SH-SY5Y (cell line): ENCODE measurements at regions not wholly inside any gene's neighbourhood (a gene's known extent, or its start where the extent isn't known, plus 50 kb on each side); places are given as distances from the start of the nearest gene placed in this dataset.

Experiments used
- GATA2 ChIP-seq: IDR thresholded peaks from 2 replicates; pipeline ENCODE4 v1.6.1; 2011; ENCODE audit warnings: mild to moderate bottlenecking, low read depth, low read length
- GATA3 ChIP-seq: IDR thresholded peaks from 2 replicates; pipeline ENCODE4 v1.6.1; 2011; ENCODE audit warnings: low read depth, mild to moderate bottlenecking, low read length, moderate library complexity

DNA sequence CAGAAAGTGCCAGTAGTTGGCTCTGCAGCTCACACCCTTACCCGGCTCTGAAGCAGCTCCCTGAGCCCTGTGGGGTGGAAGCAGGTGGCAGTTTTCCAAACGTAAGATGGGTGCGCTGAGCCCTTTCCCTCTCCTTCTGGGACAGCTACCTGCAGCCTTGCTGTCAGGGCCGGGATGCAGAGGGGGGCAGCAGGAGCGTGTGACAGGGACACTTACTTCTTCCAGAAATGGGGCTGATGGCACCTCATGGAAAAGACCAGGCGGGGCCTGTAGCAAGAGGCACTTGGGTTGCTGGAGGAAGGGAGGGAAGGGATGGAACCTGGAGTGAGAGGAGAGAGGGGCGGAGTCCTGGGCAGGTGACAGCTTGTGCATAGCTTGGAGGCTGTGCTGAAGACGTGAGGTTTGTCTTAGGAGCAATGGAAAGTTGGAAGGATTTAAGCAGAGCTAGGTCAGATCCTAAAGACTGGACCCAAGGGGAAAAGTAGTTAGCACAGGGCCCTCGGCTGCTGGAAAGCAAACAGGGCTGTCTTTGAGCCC lies 216.8 kb upstream of the RPL38 start:
- no peak for TF ChIP-seq GATA2
- TF ChIP-seq GATA3 = no peak

DNA sequence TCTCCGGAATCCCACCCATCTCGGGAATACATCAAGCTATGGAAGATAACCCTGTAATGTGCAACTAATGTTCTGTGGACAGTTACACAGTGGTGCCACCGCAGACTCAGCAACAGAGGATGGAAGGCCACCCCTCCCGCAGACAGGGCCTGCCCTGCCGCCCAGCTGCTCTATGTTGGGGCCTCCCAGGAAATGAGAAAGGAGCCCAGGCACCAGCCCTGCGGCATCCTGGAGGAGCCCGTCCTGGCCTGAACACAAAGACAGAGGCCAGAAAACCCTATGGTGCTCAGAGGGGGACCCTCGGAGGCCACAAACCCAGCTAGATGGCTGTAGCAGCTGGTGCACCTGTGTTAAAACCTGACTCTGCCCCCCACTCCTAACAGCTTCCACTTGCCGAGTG lies 216.1 kb upstream of the RPL38 start:
- TF ChIP-seq GATA2 = no peak
- TF ChIP-seq GATA3 = no peak

DNA sequence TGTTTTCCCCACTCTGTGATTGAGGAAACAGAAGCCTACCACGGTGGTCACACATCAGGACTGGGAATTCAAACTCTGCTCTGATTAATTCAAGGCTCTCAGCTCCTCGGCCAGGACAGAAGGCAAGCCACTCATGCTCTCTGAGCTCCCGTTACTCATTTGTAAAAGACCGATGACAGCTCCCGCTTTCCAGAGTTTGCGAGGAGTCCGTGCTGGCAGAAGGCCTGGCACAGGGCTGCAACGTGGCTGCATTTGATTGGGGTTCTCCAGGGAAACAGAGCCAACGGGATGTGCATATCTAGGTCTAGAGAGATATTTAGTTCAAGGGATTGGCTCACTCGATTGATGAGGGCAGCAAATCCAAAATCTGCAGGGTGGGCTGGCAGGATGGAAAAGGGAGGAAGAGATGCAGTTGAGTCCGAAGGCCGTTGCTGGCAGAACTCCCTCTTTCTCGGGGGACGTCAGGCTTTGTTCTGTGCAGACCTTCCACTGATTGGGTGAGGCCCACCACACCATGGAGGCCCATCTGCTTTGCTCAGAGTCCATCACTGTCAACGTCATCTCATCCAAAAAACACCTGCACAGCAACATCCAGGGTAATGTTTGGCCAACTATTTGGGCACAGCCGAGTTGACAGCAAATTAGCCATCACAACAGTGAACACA lies 215.5 kb upstream of the RPL38 start:
- TF ChIP-seq GATA3 (no peak), GATA2 (no peak)

DNA sequence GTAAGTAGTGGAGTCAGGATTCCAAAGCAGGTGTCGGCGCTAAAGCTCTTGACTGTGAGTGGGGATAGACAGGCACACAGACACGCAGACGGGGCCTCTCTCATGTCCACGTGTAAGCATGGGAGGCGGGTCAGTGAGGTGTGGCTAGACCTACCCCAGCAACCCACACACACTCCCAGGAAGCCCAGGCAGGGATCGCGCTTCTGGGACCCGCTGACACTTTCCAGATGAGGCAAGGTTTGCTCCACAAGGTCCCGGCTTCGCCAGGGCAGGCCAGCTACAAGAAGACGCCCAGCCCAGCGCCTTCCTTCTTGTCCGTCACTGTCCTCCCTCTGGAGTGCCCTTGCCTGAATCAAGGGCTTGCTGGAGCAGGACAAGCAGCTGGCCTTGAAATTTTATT lies 213.8 kb upstream of the RPL38 start:
- TF ChIP-seq GATA3 (no peak), GATA2 (no peak)

DNA sequence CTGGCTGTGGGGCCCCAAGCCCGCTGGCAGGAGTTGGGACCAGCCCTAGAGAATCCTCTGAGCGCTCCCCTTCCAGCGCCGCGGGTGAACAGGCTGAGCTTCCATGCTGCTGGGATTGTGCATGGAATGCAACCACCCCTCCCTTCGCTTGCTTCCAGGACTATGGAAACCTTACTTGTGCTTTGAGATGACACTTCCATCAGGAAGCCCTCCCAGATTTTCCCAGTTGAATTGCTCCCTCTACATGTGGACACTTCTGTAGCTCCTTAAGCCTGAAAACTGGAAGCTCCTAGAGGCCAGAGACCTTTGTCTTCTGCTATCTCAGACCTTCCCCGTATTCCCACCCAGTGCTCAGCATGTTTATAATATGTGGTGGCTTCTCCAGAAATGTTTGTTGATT lies 213.2 kb upstream of the RPL38 start:
- no peak for TF ChIP-seq GATA2
- TF ChIP-seq GATA3 = no peak

DNA sequence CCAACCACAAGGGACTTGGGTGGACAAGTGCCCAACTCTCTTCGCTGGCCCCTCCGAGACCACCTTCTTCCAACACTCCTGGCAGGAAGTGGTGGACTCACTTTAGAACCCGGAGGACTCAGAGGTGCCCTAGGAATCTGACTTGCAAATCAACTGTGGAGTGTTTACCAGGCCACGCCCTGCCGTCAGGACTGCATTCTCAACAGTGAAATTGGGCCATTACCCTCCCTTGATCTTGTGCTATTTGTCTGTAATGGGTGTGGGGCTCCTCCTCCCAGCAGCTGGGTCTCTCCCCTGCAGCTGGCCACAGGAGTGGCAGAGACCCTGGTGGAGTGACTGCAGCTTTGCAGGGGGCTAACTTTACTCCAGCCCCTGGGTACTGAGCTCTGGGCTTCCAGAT lies 212.2 kb upstream of the RPL38 start:
- TF ChIP-seq GATA2 (no peak), GATA3 (no peak)

DNA sequence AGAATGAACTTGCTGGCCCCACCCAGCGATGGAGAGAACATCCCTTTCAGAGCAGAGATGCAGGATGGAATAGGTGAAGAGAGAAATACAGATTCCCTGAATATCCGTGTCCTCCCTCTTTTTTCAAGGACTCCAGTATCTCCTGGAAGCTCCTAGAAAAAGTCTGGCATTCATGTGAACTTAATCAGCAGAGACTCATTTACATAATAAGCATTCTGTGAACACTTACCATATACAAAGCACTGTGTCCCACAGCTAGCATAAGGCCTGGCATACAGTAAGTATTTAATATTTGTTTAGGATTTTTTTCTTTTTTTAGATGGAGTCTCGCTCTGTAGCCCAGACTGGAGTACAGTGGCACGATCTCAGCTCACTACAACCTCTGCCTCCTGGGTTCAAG lies 208.5 kb upstream of the RPL38 start:
- TF ChIP-seq GATA3 (no peak), GATA2 (no peak)

DNA sequence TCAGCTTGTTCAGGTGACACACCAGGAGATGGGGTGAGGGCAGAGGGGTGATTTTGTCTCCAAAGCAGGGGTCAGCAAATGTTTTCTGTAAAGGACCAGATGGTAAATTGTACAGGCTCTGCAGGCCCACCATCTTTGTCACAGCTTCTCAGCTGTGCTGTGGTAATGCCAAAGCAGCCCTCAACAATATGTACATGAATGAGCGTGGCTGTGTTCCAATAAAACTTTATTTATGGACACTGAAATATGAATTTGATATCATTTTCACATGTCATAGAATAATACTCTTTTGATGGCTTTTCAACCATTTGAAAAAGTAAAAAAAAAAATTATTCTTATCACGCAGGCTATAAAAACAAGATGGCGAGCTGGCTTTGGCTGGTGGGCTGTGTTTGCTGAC lies 206.4 kb upstream of the RPL38 start:
- no peak for TF ChIP-seq GATA2
- no peak for TF ChIP-seq GATA3

DNA sequence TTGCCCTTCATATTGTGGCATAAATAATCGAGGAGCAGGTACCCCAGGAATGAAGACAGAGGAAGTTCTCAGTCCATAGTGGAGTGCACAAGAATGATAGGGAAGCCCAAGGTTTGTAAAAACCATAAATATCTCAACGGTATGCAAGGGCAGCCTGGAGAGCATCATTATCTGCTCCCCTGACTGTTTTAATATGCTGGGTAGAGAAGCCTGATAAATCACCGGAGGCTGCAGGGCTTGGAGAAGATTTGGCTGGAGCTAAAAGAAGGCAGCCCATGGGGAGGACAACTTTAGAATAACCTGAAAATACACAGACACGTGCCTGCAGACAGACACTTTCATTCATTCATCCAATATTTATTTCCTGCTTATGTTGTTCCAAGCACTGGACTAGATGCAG lies 205.2 kb upstream of the RPL38 start:
- TF ChIP-seq GATA3 = no peak
- no peak for TF ChIP-seq GATA2

DNA sequence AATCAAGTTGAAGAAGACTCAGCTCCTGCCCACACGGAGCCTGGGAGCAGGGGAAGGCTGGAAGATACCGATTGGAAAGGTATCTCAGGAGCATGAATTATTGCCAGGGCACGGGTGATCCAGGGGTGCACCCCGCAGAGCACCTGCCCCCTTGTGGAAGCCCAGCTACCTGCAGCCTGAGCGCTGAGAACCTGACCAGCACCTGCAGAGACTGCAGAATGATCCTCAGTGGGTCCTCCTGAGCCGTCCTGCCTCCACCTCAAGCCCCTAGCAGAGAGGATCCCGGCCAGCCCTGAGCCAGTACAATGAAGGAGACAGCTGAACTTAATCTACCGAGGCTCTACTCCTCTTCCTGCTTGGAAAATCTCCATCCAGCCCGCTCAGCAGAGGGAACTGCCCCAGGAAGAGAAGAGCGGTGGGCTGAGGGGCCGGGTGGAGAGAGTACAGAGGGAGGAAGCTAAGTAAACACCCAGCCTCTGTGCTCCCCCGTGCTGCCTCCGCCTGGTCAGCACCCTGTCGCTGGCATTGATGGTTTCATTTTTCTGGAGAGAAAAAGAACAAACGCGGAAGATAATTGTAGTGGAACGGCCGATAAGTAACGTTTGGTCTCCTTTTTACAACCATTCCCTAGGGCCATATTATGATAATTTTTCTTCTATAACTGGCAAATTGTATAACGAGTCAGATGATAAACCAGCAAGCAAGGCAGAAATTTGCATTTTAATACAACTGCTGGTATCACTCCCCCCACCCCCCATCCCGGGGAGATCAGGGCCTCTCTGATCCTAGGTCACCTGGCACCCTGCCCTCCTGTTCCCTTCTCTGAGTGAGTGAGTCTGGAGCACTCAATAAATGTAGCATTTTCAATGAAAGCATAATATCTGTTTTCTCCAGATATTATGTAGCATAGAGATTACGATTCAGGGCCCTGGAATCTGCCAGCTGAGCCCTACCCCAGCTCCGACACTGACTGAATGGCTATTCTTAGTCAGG lies 204.5 kb upstream of the RPL38 start:
- TF ChIP-seq GATA2 (no peak), GATA3 (no peak)

DNA sequence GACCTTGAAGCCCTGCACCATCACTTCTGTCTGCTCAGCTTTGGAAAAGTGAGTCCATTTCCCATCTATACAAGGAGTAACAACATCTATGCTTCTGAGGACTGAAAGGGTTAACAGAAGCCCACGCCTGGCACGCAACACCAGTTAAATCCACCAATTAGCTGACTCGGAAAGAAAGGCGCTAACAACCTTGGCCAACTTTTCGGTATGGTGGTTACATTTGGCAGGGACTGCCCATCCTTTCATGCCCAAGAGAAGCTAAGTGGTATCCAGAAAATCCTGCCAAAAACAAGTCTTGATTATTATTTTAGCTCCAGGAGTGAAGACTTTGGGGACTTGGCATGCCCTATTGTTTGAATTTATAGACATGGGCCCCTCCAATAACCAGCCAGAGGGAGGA lies 202.3 kb upstream of the RPL38 start:
- TF ChIP-seq GATA3 (no peak), GATA2 (no peak)

DNA sequence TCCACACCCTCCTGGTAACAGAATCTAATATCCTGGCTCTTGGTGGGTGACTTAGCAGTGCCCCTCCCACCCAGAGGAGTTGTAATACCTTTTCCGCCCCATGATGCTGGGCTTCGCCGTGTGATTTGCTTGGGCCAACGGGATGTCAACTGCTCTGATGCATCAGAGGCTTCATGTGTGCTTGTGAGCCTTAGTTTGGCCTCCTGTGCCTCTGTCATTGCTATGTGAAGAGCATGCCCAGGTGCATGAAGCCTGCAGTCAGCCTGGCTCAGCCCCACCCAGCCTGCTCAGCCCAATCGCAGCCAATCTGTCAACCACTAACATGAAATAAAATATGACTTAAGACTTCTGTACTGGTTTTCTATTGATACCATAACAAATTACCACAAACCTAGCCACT lies 201.2 kb upstream of the RPL38 start:
- no peak for TF ChIP-seq GATA2
- TF ChIP-seq GATA3 = no peak

DNA sequence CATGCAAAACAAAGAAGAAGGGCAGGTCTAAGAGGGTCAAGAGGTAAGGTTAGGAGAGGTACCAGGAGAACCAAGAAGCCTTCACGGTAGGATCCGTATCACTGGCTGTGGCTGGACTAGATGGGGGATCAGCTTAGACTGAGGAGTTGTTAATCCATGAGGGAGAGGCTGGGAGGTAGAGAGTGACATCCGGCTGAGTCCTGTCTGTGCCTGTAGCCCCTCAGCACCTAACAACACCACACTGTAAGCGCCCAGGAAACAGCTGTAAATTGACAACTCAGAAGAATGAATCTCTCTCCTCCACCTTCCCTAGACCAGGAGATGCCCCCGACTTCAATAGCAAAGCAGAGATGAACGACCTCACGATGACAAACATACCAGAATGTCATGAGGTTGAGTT lies 199.4 kb upstream of the RPL38 start:
- TF ChIP-seq GATA2 = no peak
- TF ChIP-seq GATA3 = no peak

DNA sequence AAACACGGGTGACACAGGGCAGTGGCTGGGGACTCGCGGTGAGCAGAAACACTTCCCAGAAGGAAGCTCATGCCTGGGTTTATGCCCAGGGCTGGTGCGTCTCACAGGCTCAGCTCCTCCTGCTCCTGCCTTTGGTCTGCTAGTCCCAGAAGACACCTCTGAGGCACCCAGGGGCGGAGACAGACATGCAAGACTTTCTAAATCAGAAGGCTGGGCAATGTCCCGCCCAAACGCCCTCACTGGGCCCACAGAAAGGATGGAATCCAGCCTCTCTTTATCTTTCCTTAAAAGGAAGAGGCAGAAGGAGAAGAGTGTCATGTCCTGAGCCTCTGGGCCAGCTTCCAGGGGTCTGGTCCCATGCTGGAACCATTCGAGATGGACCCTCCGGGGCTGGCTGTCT lies 197.7 kb upstream of the RPL38 start:
- no peak for TF ChIP-seq GATA3
- no peak for TF ChIP-seq GATA2

DNA sequence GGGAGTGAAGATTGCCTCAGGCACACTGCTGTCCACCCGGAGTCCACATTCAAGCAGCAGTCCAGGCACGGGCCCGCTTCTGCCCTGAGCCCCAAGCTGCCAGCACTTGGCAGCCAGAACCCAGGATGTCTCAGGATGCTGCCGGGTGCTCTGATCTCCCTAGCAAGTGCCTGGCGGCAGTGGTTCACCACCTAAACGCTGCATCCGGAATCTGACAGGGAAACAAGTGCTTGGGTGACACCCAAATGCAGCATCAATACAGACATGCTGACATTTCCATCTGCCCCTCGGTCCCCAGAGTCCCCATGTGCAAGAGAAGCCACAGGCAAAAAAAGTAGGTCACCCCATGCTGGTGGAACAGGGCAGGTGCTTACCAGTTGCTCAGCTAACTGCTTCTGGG lies 197.1 kb upstream of the RPL38 start:
- TF ChIP-seq GATA2 = no peak
- no peak for TF ChIP-seq GATA3
